HG03521 (cell line): ENCODE measurements at regions not wholly inside any gene's neighbourhood (a gene's known extent, or its start where the extent isn't known, plus 50 kb on each side); places are given as distances from the start of the nearest gene placed in this dataset.

Experiments
- ATAC-seq: cut with Tn5 transposase; IDR thresholded peaks from one replicate; pipeline ENCODE4 v1.9.1; 2021; ENCODE audit warnings: mild to moderate bottlenecking, moderate library complexity; ENCODE audit not compliant: unreplicated experiment

GRCh38 chr11:95586155-95586554 is 203.4 kb downstream of the FAM76B start:
- no peak for ATAC-seq

DNA sequence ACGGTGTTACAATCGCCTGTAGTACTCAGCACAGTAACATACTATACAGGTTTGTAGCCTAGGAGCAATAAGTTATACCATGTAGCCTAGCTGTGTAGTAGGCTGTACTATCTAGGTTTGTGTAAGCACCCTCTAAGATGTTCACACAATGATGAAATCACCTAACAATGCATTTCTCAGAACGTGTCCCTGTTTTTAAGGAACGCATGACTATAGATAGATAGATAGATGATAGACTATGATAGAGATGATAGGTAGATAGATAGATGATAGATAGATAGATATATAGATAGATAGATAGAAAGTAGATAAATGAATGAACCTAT is 203.9 kb downstream of the FAM76B start:
- ATAC-seq = no peak

DNA sequence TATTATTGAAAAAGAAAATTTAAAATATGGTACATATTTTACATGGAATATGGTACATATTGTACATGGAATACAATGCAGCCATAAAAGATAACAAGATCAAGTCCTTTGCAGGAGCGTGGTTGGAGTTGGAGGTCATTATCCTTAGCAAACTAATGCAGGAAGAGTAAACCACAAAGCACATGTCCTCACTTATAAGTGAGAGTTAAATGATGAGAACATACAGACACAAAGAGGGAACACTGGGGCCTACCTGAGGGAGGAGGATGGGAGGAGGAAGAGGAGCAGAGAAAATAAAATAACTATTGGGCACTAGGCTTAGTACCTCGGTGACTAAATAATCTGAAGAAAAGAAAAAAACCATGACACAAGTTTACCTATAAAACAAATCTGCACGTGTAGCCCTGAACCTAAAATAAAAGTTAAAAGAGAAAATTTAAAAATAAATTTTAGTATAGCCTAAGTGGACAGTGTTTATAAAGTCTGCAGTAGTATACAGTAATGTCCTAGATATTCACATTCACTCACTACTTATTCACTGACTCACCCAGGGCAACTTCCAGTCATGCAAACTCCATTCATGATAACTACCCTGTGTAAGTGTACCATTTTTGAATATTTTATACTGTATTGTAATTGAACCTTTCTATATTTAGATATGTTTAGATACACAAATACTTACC is 204.4 kb downstream of the FAM76B start:
- ATAC-seq = no peak

- ATAC-seq = peak; percentile 80
Observed at GRCh38 chr11:95584589-95584988, 205.0 kb downstream of the FAM76B start.

- no peak for ATAC-seq
Observed at GRCh38 chr11:95584180-95584579, 205.4 kb downstream of the FAM76B start.

DNA sequence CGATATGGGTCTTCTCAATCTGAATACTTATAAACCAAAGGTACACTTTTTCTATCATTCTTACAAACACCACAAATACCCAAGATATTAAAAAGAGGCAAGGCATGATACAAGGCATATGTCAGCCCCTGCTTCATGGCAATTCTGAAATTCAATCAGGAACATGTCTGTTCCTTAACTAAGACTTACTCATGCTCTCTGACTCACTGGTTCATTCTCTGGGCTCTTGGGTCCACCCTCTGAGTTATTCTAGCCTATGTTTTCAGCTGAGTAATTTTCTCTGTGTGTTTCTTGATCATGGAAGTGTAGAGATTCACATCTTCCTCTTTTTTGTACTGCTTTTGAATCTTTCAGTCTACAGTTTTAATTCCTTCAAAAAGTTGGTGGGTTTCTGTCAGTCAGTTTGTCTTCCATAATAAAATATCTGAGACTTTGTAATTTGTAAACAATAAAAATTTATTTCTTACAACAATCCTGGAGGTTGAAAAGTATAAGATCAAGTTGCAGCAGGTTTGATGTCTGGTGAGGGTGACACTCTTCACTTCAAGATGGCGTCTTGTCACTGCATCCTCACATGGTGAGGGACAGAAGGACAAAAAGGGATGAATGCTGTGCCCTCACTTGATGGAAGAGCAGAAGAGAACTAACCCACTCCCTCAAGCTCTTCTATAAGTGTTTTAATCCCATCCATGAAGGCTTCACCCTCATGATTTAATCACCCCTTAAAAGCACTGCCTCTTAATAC is 211.7 kb downstream of the FAM76B start:
- ATAC-seq = no peak

DNA sequence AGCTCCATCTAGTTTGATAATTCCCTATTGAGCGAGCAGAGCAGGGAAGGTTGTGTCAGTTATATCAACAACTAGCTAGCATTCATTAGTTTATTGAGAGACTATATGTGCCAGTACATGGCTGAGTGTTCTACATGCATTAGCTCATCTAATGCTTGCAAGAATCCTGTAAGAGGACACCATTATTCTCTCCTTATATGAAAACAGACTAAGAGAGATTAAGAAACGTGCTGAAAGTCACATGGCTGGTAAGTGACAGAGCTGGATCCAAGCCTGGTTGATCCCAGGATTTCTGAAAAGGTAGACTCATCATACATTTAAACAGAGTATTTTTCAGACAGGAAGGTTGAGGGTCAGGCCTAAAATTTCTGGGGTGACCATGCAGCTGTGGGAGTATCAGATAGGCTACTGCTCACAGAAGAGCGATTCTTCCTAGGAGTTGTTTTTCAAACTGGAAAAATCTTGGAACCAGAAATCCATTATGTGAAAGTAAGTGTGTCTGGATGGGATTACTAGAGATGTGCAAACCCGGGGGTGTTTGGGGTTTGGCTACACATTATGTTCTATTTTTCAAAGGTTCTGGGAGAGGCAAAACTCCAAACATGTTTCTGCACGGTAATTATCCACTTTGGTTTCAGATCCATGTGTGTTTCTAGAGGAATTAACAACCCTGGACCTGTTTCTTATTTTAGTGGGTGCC is 213.3 kb downstream of the FAM76B start:
- no peak for ATAC-seq

GRCh38 chr11:95575517-95575916 is 214.1 kb downstream of the FAM76B start:
- no peak for ATAC-seq

GRCh38 chr11:95571718-95572260 is 217.8 kb downstream of the FAM76B start:
- no peak for ATAC-seq

- ATAC-seq = no peak
Observed at GRCh38 chr11:95570845-95571244, 218.7 kb downstream of the FAM76B start.

- ATAC-seq = no peak
Observed at GRCh38 chr11:95569207-95569606, 220.4 kb downstream of the FAM76B start.

- no peak for ATAC-seq
Observed at GRCh38 chr11:95568281-95568680, 221.3 kb downstream of the FAM76B start.

- ATAC-seq = no peak
Observed at GRCh38 chr11:95567685-95568084, 221.9 kb downstream of the FAM76B start.

DNA sequence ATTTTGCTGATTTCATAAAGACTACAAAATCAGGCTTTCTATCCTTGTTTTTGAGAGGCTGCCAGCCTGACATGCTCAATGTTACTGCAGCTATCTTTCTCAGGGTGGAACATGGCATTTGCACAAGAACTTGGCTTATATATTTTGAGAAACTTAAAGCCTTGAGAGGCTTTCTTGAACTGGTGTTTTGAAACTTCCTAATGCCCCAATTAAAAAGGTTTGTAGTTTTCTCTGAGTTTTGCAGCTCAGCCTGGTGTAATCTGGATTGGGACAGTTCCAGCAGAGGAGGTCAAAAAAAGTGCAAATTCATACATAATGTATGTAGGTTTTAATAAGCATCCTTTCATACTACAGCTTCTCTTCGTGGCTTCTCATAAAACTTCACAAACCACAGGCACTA is 223.4 kb downstream of the FAM76B start:
- ATAC-seq = no peak

DNA sequence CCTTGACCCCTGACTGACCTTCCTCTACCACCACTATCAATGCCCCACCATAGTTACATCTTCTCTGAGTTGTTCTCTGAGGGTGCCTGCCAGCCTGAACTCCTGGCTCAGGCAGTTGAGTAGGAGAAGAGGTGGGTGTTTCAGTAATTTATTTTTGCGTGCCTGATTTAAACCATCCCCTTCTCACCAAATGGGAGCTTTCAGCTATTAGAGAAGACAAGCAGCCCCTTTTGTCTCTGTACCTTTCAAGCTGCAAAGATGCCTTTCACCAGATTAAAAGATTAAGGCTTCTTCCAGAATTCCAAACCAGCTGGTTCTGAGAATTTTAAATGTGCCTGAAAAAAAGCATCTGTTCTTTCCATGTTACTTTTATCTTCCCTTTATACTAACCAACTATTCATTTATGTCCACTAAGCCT is 223.8 kb downstream of the FAM76B start:
- no peak for ATAC-seq

GRCh38 chr11:95563859-95564258 is 225.7 kb downstream of the FAM76B start:
- ATAC-seq = no peak

- no peak for ATAC-seq
Observed at GRCh38 chr11:95563173-95563572, 226.4 kb downstream of the FAM76B start.

DNA sequence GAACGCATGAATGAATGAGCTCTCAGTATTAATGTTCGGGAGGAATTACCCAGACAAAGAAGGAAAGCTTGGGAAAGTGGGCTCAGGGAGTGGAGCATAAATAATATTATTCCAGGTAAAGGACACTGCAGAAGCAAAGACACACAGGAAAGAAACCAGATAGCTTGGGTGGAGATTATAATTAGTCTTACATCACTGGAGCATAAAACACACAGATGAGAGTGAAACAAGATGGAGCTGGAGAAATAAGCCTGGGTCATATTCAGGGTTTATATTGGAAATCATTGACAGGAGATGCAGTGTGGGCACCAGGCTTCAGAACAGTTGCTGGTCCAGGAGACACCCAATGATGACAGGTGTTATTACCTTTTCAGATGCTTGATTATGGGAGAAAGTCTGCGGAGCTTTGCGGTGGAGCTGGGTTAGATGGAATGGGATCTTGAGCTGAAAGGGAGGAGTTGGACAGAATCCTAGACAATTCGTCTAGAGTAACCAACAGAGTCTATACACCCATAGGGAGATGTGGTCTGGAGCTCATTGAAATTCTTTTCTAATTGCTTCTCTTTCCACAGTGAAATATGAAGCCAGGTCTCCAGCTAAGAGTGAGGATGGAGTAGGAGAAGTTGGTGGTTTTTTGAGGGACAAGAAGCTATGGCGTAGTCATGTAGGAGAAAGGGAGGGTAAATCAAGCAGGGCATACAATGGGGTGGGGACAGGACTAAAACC is 227.2 kb downstream of the FAM76B start:
- ATAC-seq = no peak

DNA sequence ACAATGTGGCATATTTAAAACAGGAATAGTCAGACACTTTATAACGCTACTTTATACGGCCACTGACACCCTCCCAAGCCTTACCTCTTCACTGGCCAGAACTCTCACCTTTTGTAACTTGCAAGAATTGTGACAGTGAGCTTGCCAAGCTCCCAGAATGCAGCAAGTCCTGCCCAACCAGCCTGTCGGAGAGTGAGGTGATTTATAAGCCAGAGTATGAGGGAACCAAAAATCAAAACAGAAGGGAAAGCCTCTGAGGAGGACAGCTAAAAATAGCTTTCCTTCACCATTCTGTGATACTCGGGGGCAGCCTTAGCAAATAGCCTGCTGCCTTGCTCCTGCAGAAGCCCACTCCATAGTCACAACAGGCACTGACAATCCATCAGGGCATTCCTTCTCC is 229.7 kb downstream of the FAM76B start:
- no peak for ATAC-seq

DNA sequence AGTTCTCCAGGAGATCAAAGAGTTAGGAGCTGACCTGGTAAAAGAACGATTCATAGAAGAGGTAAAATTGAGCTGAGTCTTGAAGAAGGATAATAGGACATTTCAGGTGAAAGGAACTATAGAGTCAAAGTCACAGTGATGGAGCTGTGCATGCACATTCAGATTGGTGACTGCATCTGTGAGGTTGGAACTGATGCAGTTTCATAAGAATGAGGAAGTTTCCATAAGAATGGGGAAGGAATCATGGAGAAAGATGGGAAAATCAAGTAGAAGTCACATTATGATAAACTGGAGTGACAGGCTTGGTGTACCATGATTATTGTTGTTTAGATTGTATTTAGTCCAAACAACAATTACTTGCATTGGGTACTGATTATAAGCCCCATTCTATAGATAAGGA is 232.2 kb downstream of the FAM76B start:
- ATAC-seq = no peak
